Non-pigmented ciliary epithelial cell (primary cell): ENCODE measurements at regions not wholly inside any gene's neighbourhood (a gene's known extent, or its start where the extent isn't known, plus 50 kb on each side); places are given as distances from the start of the nearest gene placed in this dataset.
"Not testable (repeated sequence)": the region's sequence is repeated elsewhere in the genome, so short reads cannot be mapped to it uniquely, and the experiment has no call there.

Experiments used
- DNase-seq: peaks from one replicate; pipeline ENCODE4 v3.0.0-alpha.2; 2010; ENCODE audit warnings: low read depth

- no peak for DNase-seq
Measured at GRCh38 chr6:153553627-153554026, 422.5 kb upstream of the RGS17 start.

GRCh38 chr6:153539602-153540001 lies 408.5 kb upstream of the RGS17 start:
- no peak for DNase-seq

GRCh38 chr6:153538491-153538890 lies 407.4 kb upstream of the RGS17 start:
- no peak for DNase-seq

- DNase-seq = no peak
Measured at GRCh38 chr6:153537422-153537821, 406.3 kb upstream of the RGS17 start.

DNA sequence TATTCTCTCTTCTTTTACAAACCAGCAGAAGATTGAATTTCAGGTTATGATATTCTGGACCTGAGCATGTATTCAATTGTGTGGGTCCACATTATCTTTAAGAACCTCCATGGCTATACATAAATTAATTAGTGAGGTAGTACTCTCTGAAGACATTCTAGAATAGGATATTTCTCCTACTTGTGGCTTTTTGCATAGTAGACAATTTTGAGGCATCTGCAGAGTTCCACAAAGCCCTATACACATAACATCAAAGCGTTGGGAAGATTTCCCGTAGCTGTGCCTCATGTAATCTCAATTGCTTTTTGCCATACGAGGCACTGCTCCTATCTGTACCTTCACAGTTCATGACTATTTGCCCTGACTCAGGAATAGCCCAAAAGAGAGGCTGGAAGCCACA lies 395.4 kb upstream of the RGS17 start:
- no peak for DNase-seq

- DNase-seq = no peak
Measured at GRCh38 chr6:153525998-153526397, 394.9 kb upstream of the RGS17 start.

DNA sequence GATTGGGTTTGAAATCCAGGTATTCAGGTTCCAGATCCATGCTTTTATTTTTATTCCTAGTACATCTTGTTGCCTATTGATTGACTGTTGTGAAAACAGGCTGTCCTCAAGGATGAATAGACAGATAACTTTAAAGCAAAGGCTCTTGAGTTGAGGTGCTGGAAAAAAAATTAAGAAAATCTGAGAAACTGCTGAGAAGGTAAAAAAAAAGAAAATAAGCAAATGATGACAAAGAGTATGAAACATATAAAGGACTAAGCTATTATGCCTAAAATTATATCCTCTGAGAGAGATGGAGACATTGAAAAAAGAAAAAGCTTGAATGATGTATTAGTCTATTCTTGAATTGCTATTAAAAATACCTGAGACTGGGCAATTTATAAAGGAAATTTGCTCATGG lies 392.3 kb upstream of the RGS17 start:
- no peak for DNase-seq

DNA sequence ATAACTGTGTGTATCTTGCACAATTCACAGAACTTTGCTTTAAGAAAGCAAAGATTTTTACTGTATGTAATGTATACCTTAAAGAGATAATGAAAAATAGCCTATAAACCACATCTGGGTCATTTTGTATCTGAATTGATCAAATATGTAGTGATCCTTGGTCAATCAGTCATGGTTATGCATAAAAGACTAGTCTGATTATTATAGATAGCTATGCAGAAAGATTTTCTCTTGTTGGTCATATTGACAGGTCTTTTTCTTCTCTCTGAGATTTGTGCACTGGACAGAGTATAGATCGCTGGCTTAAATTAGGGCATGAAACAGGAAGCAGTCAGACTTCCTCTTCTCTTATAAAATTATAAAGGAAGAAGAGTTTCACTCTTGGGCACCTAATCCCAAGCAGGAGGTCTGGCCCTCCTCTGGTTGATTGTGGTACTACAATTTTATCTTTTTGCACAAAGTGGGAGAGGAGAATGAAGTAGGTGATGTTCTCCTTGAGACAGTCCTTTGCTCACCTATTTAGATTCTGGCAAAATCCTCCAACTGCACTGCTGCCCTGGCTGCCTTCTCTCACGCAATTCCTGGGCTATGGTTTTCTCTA lies 380.9 kb upstream of the RGS17 start:
- no peak for DNase-seq

DNA sequence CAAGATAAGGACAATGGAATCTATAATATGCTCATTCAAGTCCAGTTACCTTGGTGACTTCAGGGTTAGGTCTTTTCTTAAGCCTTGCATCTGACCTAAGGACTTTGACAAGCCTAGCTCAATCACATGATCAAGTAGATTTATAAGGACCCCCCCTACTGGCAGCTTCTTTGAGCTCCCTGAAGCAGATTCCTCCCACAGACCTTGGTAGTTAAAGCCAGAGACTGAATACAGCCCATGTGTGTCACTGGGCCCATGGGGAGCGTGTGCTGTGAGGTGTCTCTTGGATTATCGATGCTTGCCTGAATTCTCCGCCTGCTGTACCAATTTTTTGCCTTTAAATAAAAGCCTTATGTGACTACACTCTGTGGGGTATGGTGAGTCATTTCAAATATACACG lies 372.7 kb upstream of the RGS17 start:
- no peak for DNase-seq

GRCh38 chr6:153493501-153493900 lies 362.4 kb upstream of the RGS17 start:
- no peak for DNase-seq

- DNase-seq = no peak
Measured at GRCh38 chr6:153489479-153489878, 358.4 kb upstream of the RGS17 start.

GRCh38 chr6:153488267-153488666 lies 357.2 kb upstream of the RGS17 start:
- no peak for DNase-seq

DNA sequence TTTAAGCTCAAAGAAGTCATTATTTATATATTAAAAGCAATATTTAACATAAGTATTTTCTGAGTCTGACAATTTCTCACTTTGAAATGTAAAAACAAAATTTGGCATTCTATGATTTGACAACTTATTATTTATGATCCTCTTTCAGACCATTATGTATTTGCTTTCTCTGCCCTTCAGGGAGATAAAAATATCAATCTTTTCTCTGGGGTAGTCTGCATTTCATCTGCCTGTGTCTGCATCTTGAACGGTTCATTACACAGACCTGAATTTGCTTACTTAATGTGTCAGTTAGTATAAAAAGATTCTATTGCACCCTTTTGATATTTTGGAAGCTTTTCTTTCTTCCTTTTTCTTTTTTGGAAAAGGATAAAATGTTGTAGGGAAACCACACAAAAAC lies 354.0 kb upstream of the RGS17 start:
- no peak for DNase-seq

GRCh38 chr6:153484056-153484455 lies 353.0 kb upstream of the RGS17 start:
- no peak for DNase-seq

DNA sequence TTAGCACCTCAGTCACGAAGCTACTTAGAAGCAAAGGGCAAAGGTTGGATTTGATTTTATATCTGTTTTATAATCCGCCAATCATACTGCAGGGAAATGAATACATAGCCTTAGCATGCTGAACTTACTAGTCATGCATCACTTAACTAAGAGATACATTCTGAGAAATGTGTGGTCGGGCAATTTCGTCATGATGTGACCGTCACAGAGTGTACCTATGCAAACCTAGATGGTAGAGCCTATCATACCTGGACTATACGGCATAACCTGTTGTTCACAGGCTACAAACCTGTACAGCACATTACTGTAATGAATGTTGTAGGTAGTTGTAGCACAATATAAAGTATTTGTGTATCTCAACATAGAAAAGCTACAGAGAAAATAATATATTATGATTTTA lies 345.2 kb upstream of the RGS17 start:
- no peak for DNase-seq

- DNase-seq = no peak
Measured at GRCh38 chr6:153465050-153465449, 334.0 kb upstream of the RGS17 start.

DNA sequence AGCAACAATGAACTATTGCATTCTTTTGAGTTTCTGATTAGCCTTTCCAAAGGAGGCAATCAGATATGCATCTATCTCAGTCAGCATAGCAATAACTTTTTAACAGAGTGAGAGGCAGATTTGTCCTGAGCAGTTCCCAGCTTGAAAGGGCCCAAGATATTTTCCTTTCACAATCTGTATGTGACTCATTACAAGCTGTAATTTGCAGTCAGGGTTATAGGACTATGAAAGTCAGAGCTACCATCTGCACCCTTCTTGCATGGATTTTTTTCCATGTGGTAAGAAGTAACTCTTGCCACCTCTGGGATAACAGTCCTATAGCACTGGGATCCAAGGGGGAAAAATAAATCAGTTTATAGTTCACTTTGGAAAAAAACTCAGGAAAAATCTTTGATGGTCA lies 318.2 kb upstream of the RGS17 start:
- DNase-seq = no peak

- DNase-seq = not testable (repeated sequence)
Measured at GRCh38 chr6:153442749-153443148, 311.7 kb upstream of the RGS17 start.

DNA sequence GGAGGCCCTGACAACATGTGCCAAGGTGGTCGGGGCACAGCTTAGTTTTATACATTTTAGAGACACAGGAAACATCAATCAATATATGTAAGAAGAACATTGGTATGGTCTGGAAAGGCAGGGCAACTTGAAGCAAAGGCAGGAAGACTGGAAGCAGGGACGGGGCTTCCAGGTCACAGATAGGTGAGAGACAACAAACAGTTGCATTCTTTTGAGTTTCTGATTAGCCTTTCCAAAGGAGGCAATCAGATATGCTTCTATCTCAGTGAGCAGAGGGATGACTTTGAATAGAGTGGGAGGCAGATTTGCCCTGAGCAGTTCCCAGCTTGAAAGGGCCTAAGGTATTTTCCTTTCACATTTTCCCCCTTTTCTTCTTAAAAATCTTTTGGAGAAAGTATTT lies 311.0 kb upstream of the RGS17 start:
- no peak for DNase-seq

DNA sequence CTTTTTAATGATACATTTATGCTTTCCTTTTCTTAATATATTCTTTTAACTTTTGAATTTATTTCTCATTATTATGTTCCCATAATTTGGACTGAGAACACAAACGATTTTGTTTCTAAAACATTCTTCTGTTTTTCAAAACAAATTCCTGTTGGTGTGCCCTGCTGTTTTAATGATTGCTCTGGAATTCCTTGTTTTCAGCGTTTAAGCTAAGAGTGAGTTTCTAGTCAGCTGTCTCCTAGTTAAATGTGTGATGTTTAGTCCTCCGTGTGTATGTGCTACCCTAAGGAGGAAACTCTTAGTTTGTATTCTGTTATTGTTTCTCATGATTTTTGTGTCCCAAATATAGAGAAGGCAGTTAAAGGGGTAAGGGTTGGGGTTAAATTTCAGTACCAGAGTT lies 306.1 kb upstream of the RGS17 start:
- no peak for DNase-seq

GRCh38 chr6:153436351-153436750 lies 305.3 kb upstream of the RGS17 start:
- DNase-seq = no peak

DNA sequence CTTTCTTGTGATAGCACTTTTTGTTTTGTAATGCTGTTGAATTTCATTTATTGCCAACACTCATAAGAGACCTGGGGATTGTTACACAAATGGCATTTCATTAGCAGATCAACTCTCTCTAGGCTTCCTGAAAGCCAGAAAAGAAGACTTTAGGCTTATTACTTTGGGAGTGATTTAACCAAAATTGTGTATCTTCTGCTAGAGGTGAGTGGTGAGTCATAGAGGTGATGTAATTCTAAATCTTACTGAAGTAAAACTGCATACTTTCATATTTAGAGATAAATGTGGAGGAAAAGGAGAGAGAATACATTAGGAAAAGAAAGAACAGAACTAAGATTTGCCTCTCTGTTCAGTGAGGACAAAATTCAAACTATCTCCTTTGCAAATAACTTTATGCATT lies 304.7 kb upstream of the RGS17 start:
- no peak for DNase-seq

- no peak for DNase-seq
Measured at GRCh38 chr6:153425536-153425935, 294.5 kb upstream of the RGS17 start.

DNA sequence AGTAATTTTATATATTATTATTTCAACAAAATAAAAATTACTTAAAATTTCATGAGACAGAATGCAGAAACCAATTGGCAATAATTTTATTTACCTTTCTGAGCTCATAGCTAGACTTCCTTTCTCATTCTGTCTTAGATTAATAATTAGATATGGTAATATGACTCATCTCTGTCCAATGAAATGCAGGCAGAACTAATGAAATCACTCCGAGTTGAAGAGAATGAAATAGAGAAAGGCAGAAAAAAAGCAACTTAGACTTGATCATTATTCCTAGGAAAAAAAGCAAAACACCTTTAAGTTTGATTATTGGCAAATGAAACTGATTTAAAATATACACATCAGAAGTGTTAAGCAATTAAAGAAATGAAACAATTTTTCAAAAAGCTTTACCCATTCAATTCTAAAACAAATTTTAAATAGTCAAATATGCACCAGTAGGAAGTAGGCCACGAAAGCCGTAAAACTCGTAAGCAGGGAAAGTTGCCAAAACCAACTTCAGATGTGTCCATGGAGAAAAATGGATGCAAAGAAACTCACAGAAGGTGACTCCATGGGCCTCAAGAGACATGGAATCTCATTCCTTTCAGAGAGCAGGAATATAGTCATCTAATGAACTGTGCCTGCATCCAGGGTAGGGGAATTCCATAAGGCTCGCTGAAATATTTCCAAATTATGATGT lies 293.8 kb upstream of the RGS17 start:
- no peak for DNase-seq
